DMS53 treated with DMSO at 0.1 percent for 48 hours (cell line): ENCODE measurements at regions not wholly inside any gene's neighbourhood (a gene's known extent, or its start where the extent isn't known, plus 50 kb on each side); places are given as distances from the start of the nearest gene placed in this dataset.

Source experiments
- DNase-seq: peaks from one replicate; lab custom pipeline; 2025; ENCODE audit not compliant: unreplicated experiment; lab: John Stamatoyannopoulos, UW

- no peak for DNase-seq
Measured at GRCh38 chr20:41798930-41799502, 180.8 kb upstream of the CHD6 start.

- no peak for DNase-seq
Measured at GRCh38 chr20:41786158-41786557, 168.0 kb upstream of the CHD6 start.

DNA sequence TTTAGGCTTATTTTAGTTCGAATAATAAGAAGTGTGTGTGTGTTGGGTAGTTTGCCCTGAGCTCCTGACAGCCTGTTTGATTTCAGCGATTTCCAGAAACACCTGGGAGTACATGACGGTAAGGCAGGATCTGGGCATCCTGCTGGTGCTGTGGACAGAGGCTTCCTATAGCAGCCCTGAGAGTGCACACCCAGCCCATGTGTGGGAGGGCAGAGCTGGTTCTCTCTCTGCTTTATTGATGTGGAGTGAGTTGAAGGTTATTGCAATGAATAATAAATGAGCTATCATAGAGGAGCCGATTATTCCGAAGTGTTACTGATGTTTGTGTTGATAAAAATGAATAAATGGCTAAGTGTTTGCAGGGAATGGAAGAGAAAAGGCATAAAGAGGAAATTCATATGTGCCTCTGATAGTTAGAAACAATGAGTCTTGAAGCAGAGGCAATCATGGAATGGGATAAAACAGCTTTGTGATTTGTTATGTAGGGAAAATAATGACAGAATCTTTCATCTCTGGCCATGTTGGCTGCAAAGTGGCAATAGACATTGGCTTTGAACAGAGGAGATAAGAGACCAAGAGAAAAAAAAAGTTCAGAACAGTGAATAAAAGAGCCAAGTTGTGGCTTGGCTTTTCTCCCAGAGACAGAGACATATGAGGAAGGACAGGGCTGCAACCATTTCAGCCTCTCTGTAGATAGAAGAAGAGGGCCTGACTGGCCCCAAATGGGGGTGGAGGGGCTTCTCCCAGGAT, 166.2 kb upstream of the CHD6 start:
- DNase-seq, result no peak

DNA sequence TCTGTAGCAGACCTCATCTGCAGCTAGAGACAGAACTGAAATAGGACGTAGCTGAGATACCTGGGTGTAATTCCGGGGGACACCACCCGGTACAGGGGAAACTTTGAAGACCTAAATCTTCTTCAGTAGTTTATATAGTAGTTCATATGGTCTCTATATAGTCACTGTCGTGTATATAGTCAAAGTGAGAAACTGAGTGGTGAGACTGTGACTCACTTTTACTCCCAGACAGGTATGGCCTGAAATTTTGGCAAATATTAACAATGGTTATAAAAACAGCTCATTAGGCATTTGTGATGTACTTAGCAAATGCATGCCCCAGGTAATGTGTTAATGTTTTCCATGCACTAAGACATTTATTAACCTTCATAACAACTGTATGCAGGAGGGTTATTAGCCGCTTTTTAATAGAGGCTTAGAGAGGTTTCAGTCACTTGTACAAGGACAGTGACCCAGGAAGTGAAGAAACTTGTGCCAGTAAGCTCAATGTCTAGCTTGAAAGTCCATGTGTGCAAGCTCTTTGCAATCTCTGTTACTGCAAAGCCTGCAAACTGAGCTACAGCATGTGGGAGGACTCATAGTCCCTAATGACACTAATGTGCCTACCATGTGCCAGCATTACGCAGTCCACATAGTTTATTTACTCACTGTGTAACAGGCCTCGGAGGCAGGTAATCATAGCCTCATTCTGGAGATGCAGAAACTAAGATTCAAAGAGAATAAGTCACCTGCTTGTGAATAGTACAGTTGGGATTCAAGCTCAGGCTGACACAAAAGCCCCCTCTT, 165.4 kb upstream of the CHD6 start:
- no peak for DNase-seq

DNA sequence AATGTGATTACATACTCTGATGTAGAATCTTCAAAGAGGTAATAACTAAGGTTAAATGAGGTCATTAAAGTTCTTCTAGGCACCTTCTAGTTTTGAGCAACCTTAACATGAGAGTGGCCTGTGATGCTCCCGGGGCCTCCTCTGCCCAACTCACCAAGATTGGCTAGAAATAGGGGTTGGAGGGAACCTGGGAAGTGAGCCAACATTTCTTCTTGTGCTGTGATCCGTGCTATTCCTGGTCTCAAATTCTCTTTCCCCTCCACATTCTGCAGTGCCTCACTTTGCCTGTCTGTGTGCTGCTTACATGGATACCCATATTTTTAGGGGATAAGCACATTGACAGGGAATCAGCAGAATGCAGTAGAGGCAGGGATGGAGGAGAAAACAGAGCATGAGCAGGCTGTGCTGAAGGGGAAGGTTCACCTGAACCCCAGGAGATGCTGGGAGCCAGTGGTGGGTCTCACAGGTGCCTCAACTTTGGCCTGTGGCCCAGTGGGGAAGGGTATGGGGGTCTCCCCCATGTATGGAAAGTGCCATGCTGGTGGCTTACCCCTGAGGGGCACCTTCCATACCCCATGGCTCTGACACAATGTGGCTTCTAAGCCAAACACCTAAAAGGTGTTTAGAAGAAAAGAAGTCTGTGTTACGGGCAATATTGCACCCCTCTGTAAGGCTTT, 164.7 kb upstream of the CHD6 start:
- DNase-seq, result no peak

DNA sequence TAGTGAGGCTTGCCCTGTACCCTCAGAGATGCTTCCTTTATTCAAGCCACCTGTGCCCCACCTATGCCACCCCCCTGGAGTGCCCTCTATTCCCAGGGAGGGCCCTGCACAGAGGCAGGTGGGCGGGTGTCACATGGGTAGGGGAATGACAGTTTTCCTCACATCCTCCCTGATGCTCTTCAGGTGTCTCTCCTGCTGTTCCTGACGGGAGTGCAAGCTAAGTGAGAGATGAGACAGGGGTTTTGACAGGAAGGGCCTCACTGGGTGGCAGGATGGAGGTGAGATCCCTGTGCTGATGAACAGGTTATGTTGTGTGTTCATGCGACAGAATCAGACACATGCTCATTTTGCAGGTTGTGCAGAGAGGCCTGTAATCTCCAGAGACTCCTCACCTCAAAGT, 164.1 kb upstream of the CHD6 start:
- DNase-seq, result no peak

- no peak for DNase-seq
Measured at GRCh38 chr20:41776421-41776820, 158.2 kb upstream of the CHD6 start.

DNA sequence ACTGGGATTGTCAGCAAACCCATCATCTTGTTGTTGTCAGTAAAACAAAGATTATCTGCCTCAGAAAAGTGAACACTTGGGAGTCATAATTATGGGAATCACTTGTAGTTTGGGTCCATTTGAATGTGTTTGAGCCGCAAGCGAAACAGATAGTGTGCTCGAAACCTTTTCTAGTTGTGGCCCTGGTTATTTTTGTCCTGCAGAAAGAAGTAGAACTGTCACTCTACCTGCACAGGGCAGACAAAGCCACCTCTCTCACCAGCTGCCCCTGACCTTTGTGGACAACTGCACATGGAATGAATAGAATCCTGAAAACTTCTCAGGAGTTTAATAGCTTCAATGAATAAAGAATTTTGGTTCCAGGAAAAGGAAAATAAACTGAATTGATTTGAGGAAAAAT, 156.1 kb upstream of the CHD6 start:
- no peak for DNase-seq

DNA sequence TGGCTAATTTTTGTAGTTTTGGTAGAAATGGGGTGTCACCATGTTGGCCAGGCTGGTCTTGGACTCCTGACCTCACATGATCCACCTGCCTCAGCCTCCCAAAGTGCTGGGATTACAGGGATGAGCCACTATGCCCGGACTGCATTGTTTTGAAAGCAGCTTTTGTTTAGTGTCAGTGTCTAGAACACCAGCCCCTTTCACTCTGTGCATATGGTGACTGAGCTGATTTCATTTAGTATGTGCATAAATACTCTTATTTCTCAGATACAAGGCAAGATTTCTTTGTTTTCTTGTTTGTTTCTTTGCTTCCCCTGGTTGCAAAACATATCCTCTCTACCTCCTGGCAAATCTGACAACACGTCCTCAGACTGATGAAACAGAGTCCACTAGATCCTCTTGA, 152.8 kb upstream of the CHD6 start:
- no peak for DNase-seq

DNA sequence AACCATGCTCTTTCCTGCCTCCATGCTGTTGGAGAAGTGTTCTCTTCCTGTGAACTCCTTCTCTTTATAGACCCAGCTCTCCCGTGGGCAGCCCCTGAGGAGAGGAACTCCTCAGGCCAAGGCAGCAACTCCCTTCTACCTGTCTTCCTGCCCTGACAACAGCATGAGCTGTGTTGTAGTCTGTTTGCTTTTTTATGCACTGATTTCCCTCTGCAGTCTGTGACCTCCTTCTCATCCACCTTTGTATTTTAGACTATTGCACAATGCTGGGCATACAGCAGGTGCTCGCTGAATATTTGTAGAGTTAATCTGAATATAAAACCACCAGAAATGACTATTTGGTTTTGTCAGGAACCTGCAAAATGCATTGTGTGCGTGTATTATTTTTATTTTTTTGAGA, 152.2 kb upstream of the CHD6 start:
- no peak for DNase-seq

GRCh38 chr20:41769592-41770018, 151.4 kb upstream of the CHD6 start:
- DNase-seq, result no peak

- no peak for DNase-seq
Measured at GRCh38 chr20:41750137-41750536, 132.0 kb upstream of the CHD6 start.

GRCh38 chr20:41748756-41749582, 130.8 kb upstream of the CHD6 start:
- no peak for DNase-seq

- DNase-seq, result no peak
Measured at GRCh38 chr20:41748051-41748450, 129.9 kb upstream of the CHD6 start.

GRCh38 chr20:41747226-41747625, 129.0 kb upstream of the CHD6 start:
- no peak for DNase-seq

DNA sequence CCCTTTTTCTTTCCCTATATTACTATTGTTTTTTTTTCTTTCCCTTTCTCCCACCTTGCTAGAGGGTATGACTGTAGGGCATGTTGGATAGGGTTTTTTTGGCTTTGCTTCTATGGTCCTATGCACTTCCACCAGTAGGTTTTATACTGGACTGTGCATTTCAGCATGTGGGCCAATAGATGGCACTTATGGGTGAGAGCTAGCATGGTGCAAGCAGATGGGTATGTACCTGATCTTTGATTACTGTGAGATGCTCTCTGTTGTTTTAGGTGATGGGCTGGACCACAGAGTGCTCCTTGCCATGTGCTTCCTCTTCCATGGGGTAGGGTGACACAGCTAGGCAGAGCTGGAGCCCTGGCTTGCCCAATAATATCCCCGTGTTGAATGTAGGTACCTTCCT, 128.5 kb upstream of the CHD6 start:
- no peak for DNase-seq

- DNase-seq, result peak; percentile 49
Measured at GRCh38 chr20:41738604-41739206, 120.5 kb upstream of the CHD6 start.

GRCh38 chr20:41735949-41736348, 117.8 kb upstream of the CHD6 start:
- DNase-seq, result no peak

GRCh38 chr20:41734506-41734945, 116.3 kb upstream of the CHD6 start:
- DNase-seq, result peak; percentile 24

- no peak for DNase-seq
Measured at GRCh38 chr20:41733151-41733550, 115.0 kb upstream of the CHD6 start.
